DMS 273 (cell line): ENCODE measurements at regions not wholly inside any gene's neighbourhood (a gene's known extent, or its start where the extent isn't known, plus 50 kb on each side); places are given as distances from the start of the nearest gene placed in this dataset.
"Not testable (repeated sequence)": the region's sequence is repeated elsewhere in the genome, so short reads cannot be mapped to it uniquely, and the experiment has no call there.

ENCODE experiments used
- DNase-seq: peaks from one replicate; lab custom pipeline; 2025; ENCODE audit not compliant: unreplicated experiment; lab: John Stamatoyannopoulos, UW

DNA sequence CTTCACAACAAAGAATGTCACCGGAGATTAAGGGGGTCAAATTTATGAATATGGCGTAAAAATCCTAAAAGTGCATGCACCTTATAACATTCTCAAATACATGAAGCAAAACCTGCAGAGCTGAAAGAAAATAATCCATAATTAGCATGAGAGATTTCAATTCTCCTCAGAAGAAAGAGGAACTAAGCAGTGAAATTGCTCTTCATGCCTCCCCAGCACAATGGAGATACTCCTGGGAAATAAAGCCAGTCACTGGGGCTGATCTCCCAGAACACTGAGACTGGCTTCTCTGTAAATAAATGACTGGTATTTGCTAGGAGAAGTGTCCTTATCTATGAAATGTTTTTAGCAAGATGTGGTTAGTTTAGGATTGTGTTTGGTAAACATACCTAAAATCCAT lies 68.1 kb downstream of the GOLGA6L6 start:
- not testable (repeated sequence) for DNase-seq

DNA sequence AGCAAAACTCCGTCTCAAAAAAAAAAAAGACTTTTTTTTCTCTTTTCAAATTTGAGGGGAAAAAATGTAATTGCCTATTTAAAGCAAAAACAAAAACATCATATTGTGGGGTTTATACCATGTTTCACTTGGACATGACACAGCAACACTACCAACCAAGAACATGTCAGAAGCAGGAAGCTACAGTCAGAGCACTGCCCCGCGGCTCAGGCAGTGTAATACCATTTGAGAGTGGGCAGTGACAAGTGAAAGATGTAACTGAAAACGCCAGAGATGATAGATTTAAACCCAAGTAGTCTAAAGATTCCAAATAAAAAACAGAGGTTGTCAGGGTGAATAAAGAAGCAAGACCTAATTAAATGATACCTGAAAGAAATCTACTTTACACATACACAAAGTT lies 68.6 kb downstream of the GOLGA6L6 start:
- not testable (repeated sequence) for DNase-seq

DNA sequence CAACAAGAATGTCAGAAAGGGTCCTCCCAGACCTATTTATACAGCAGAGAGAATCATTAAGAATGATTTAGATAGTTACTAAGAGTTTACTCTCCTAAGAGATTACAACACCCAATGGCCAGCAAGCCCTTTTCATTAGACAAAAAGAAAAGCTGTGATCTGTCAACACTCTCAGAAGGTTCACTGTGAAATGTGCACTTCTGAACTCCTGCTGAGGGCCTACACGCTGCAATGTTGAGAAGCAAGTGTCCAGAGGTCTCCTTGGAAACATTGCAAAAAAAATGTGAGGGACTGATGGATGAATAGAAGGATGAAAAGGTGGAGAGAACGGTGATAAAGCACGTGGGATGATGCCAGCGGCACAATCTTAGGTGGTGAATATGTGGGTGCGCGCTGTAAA lies 70.8 kb downstream of the GOLGA6L6 start:
- DNase-seq: not testable (repeated sequence)

DNA sequence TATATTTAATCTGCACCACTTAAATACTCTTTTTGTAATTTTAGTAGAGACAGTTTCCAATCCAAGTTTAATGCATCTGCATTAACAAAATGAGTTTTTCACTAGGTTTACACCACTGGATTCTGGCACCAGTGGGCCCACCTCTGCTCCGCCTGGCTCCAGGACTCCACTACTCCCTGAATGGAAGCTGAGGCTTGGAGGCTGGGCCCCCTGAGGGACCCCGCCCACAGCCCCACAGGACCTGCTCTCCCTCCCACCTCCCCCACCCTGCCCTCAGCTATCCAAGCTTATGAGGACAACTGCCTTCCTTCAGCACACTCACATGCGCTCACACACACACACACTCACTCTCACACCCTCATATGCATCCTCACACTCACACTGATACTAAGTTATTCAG lies 100.5 kb downstream of the GOLGA6L6 start:
- DNase-seq: not testable (repeated sequence)

DNA sequence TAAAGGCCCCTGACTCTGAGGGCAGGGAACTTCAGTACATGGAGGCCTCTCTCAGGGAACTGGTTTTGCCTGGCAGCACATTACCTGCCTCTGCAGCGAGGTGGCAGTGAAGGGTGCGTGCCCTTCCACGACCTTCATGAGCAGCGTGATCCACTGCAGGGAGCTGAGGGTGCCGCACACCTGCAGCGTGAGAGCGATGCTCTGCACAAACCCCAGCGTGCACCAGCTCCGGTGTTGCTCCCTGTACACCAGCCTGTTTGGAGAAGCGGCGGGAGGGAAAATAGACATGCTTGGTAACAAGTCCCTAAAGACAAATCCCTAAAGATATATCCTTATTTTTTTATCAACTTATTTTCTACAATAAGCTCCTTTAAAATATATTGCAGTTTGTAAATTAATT lies 101.2 kb downstream of the GOLGA6L6 start:
- not testable (repeated sequence) for DNase-seq

DNA sequence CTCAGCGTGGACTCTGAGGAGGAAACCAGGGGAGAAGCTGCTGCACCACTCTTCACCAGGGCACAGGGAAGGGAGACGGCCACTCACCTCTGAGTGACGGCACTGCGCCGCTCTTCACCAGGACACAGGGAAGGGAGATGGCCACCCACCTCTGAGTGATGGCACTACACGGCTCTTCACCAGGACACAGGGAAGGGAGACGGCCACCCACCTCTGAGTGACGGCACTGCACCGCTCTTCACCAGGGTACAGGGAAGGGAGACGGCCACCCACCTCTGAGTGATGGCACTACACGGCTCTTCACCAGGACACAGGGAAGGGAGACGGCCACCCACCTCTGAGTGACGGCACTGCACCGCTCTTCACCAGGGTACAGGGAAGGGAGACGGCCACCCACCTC lies 102.5 kb downstream of the GOLGA6L6 start:
- not testable (repeated sequence) for DNase-seq

DNA sequence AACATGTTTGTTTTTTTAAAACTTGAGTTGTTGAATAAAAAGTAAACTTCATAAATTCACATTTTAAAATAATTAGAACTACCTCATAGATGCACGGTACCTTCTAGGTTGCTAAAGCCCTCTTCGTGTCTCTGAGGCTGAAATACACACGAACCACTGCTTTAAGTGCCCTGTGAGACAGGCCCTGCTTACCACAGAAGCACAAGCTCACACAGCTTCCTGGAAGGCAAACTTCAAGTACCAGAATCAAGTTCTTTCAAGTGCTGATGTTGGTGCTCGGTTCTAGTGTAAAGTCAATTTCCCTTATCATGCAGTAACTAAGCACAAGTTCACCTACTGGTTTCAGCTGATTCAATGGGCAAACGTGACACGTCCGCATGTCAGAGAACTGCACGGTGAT lies 103.3 kb downstream of the GOLGA6L6 start:
- DNase-seq: not testable (repeated sequence)

DNA sequence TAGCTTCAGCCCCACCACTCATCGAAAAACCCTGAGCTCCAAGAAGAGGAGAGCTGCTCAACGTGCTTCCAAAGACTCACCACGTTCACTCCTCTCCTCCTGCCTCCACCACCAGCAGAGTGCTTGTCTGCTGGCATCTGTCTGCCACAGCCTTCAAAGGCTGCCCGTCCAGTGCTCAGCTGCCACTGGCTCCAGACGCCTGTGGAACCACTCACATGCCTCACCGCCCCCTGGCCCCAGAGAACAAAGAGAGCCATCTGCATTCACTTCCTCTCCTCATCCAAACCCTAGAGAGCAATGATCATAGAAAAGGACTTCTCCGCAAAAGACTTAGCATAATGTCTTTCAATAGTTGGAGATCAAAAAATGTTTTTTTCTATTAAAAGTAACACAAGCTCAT lies 108.1 kb downstream of the GOLGA6L6 start:
- not testable (repeated sequence) for DNase-seq

DNA sequence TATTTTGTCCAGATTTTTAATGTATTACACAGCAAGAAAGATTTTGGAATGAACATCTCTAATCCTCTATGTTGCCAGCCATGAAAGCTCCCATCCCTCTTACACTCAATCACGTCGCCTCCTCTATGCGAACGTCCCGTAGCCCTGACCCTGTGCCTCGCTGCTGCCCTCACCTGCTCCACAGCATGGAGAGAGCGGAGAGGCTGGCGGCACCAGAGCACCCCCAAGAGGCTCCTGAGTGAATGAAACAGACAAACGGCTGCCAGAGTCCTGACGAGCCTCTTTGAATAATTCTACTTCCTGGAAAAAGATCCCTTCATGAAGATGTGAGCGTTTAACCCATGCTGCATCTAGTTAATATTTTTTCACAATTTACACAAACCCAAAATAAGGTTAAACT lies 111.1 kb downstream of the GOLGA6L6 start:
- not testable (repeated sequence) for DNase-seq

DNA sequence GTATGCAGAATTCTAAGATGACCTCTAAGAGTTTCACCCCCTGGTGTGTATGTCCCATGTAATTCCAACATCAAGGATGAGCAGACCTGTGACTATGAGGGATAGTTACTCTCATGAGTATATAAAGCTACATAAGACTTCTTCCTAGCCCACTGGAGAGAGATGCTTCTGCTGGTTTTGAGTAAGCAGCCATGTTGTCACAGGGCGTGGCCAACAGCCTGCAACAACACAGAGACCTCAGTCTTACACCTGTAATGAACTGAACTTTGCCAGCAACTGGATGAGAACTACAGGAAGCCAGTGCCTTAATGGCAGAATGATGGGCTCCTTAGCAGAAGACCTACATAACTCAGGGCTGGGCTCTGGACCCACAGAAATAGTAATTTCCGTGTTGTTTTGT lies 120.9 kb downstream of the GOLGA6L6 start:
- DNase-seq: not testable (repeated sequence)

DNA sequence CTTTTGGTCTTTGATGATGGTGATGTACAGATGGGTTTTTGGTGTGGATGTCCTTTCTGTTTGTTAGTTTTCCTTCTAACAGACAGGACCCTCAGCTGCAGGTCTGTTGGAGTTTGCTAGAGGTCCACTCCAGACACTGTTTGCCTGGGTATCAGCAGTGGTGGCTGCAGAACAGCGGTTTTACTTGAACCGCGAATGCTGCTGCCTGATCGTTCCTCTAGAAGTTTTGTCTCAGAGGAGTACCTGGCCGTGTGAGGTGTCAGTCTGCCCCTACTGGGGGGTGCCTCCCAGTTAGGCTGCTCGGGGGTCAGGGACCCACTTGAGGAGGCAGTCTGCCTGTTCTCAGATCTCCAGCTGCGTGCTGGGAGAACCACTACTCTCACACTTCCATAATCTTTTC lies 125.0 kb downstream of the GOLGA6L6 start:
- not testable (repeated sequence) for DNase-seq

DNA sequence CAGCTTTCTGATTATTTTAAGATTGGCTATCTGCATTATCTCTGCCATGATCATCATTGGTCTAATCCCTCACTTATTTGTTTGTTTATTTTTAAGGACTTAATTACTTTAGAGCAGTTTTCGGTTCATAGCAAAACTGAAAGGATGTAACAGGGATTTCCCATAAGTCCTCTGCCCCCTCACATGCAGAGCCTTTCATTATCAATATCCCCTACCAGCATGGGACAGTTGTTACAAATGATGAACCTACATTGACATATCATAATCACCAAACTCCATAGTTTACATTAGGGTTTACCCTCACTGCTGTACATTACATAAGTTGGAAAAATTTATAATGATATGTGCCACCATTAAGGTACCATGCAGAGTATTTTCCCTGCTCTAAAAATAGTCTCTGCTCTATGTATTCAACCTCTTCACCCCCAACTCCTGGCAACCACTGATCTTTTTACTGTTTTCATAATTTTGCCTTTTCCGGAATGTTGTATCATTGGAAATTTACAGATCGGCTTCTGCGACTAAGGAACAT lies 131.9 kb downstream of the GOLGA6L6 start:
- DNase-seq: not testable (repeated sequence)

DNA sequence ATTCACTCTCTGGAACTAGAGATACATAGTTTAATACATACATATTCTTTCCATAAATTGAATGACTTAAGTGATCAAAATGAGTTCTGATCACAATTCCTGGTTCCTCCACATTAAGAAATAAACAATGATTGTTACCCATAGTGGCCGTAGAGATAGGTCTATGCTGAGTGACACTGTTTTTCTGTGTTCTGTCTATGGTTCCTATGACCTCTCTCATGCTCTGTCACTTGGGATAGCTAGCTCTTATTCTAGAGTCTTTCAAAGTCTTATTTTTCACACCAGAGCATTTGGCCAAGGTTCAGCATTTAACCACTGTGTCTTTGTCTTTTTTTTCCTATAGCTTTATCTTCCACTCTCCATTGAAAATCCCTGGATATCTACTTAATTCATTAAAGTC lies 132.4 kb downstream of the GOLGA6L6 start:
- DNase-seq: no peak

DNA sequence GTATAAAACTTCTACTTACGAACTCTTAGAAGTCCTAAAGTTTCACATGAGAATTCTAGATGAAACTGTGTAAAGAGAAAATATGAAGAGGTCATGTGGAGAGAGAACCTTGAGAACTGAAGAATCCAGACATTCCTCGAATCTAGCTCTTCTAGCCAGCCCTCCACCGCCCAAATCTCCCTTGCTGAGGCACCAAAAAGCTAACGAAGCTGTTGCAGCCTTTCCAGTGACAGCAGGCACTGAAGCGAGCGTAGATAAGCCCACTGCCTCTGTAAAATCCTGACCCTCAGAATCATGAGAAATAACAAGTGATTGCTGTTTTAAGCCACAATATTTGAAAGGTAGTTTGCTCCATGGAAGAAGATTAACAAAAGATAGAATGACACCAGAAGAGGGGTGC lies 134.0 kb downstream of the GOLGA6L6 start:
- no peak for DNase-seq

DNA sequence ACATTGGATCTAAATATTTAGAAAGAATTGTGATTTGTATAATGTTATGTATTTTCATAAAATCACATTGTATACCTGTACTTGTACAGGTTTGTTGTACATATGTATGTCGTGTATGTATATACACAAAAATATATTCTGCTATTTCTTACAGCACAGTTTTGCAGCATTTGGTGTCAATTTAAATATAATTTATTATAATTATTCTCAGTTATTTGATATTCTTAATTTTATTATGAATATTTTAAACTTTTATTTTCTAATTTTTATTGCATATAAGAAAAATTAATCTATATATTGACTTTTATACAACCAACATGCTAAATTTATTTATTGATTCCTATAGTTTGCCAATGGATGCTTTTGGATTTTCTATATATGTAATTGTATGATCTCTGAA lies 137.0 kb downstream of the GOLGA6L6 start:
- DNase-seq: not testable (repeated sequence)

DNA sequence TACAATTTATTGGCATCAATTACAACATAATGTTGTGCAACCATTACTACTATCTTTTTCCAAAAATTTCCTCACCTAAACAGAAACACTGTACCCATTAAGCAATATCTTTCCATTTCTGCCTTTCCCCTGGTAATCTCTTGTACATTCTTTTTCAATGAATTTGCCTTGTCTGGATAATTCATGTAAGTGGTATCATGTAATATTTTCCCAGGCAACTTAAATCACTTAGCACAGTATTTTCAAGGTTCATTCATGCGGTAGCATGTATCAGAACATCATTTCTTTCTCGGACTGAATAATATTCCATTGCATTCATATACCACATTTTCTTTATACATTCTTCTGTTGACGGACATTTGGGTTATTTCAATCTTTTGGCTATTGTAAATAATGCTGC lies 139.0 kb downstream of the GOLGA6L6 start:
- not testable (repeated sequence) for DNase-seq

DNA sequence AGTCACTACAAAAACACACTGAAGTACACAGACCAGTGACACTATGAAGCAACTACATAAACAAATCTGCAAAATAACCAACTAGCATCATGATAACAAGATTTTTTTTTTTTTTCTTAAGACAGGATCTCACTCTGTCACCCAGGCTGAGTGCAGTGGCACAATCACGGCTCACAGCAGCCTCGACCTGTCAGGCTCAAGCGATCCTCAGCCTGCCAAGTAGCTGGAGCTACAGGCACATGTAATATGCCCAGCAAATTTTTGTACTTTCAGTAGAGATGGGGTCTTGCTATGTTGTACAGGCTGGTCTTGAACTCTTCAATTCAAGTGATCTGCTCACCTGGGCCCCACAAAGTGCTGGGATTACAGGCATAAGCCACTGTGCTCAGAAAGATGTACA lies 140.5 kb downstream of the GOLGA6L6 start:
- not testable (repeated sequence) for DNase-seq

DNA sequence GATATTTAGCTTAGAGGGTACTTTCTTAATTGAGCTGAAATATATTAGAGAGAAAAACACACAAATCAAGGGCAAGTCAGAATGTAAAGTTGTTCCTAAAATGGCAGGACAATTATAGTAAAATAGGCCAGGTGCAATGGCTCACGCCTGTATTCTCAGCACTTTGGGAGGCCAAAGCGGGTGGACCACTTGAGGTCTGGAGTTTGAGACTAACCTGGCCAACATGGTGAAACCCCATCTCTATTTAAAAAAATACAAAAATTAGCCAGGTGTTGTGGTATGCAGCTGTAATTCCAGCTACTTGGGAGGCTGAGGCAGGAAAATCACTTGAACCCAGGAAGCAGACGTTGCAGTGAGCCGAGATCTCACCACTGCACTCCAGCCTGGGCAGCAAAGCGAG lies 142.9 kb downstream of the GOLGA6L6 start:
- DNase-seq: not testable (repeated sequence)

DNA sequence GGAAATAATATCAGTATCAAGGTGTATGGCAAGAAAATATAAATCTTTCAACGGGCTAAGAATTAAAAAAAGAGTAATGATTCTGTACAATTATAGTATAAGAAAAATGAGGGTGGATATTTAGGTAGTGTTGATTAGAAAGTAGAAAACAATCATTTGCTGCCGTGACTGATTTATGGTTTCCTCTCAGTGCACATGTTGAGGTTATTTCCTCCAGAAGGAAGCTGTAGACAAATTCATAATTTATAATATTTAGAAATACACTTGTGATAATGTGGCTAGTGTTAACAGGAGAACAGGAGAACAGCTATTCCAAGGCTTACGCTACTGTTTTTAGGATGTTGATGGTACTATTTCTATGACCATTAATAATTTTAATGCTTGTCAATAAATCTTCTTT lies 153.4 kb downstream of the GOLGA6L6 start:
- not testable (repeated sequence) for DNase-seq

DNA sequence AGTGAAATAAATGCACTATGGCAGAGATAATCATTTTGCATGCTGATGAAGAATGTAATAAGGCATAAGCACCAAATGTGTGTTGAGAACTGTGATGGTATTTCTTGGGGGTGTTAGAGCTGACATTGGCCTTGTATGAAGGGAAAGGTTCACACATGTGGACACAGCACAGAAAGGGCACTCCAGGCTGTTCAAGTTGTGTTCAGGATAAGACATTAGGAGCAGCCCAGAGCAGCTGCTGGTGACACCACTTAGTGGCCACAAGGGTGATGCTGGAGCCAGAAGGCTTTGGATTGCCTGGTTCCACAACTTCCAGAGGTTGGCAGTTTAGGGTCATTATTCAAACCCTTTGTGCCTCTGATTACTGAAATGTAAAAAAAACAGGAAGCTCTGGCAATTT lies 155.4 kb downstream of the GOLGA6L6 start:
- DNase-seq: no peak

DNA sequence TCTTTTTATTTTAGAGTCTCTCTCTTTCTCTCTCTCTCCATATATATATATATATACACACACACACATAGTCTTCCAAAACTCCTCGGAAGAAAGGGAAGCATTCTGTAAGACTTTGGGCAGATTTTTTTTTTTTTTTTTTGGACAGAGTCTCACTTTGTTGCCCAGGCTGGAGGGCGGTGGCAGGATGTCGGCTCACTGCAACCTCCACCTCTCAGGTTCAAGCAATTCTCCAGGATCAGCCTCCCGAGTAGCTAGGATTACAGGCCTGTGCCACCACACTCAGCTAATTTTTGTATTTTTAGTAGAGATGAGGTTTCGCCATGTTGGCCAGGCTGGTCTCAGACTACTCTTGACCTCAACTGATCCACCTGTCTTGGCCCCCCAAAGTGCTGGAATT lies 161.4 kb downstream of the GOLGA6L6 start:
- not testable (repeated sequence) for DNase-seq

DNA sequence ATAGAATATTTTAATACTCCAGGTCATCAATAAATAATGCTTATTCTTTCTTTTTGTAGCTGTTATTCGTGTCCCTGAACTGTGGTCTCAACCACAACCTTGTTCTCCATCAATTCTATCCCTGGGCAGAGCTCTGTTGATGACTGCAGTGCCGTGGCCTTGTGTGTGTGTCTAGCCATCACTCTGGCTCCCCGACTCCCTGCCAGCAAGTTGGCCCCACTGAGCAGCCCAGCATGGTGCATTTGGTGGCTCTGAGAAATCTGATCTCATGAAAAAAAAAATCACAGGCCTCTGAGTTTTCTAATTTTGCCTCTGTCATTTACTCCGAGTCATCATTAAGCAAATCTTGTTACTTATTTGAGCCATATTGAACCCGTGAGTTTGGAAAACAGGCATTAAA lies 164.7 kb downstream of the GOLGA6L6 start:
- no peak for DNase-seq

DNA sequence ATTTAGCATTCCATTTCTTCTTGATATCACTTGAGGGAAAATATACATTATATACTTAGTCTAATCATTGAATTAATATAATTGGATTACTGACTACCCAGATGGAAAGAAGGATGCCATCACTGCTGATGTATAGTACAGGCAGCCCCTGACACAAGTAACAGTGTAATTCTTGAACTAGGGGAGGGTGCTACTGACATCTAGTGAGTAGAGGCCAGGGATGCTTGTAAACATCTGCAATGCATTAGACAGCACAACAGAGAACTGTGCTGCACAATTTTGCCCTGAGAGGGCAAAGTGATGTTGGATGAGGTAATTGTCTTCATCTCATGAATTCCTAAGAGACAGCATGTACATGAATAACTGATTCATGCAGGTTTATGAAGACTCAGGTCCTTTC lies 169.2 kb downstream of the GOLGA6L6 start:
- DNase-seq: not testable (repeated sequence)
